Gastrocnemius medialis (tissue), 4 donors: ENCODE measurements at regions not wholly inside any gene's neighbourhood (a gene's known extent, or its start where the extent isn't known, plus 50 kb on each side); places are given as distances from the start of the nearest gene placed in this dataset.

Source experiments
- ATAC-seq, 2 donors: fragments of 150-250 bp; one replicate each; pipeline ENCODE4 v1.9.1; 2016
- DNase-seq, 2 donors: peaks; one replicate each; pipeline ENCODE4 v3.0.0-alpha.2; 2019
- H3K27ac ChIP-seq, 4 donors: fragments of 200-600 bp; sonication (generic); 1 replicate in 1 of 4; 2 replicates in 3 of 4; pipeline ENCODE4 v1.5.1; 2016 to 2018; ENCODE audit warnings: mild to moderate bottlenecking in 2 of 4, moderate library complexity in 1 of 4
- H3K27me3 ChIP-seq, 3 donors: fragments of 200-600 bp; sonication (generic) in 2 of 3; 1 replicate in 1 of 3; 2 replicates in 2 of 3; pipeline versions ENCODE4 v1.5.1 to v1.6.0; 2016 to 2019; ENCODE audit warnings: mild to moderate bottlenecking in 1 of 3, moderate library complexity in 1 of 3
- H3K36me3 ChIP-seq, 2 donors: fragments of 200-600 bp; sonication (generic) in 1 of 2; one replicate each; pipeline ENCODE4 v1.5.1; 2017 to 2018
- H3K4me1 ChIP-seq, 2 donors: fragments of 200-600 bp; sonication (generic) in 1 of 2; one replicate each; pipeline ENCODE4 v1.5.1; 2016 to 2017; ENCODE audit warnings: mild to moderate bottlenecking in 2 of 2
- H3K4me3 ChIP-seq, 4 donors: fragments of 200-600 bp; sonication (generic) in 3 of 4; 1 replicate in 1 of 4; 2 replicates in 3 of 4; pipeline ENCODE4 v1.5.1; 2016 to 2019; ENCODE audit warnings: mild to moderate bottlenecking in 2 of 4
- H3K9me3 ChIP-seq, 3 donors: fragments of 200-600 bp; sonication (generic) in 2 of 3; 1 replicate in 1 of 3; 2 replicates in 2 of 3; pipeline ENCODE4 v1.5.1; 2016 to 2019
- POLR2A ChIP-seq, 2 donors: fragments of 450-650 bp; IDR thresholded peaks; one replicate each; pipeline ENCODE4 v1.6.1; 2017; ENCODE audit warnings: antibody characterized with exemption in 2 of 2, mild to moderate bottlenecking in 2 of 2, moderate library complexity in 2 of 2
- in situ Hi-C, 4 donors: fragments of 200-750 bp; cut with MboI; loops; one replicate each; pipeline versions ENCODE4 v1.15.0 to v1.8.0; 2017; ENCODE audit warnings: low sequenced_read_pairs in 4 of 4
- intact Hi-C: fragments of 100-400 bp; cut with DNase I; formaldehyde crosslinking; loops from one replicate; pipeline ENCODE4 v1.15.1; 2023; ENCODE audit warnings: low total_unique reads
- TF ChIP-seq, protein P1 (sequence below), 5 experiments: fragments of 450-650 bp in 3 of 5; fragments of 200-600 bp in 2 of 5; sonication (generic) in 2 of 5; IDR thresholded peaks in 4 of 5; conservative IDR thresholded peaks in 1 of 5; 1 replicate in 4 of 5; 2 replicates in 1 of 5; pipeline ENCODE4 v1.5.1; 2016 to 2019; ENCODE audit warnings: antibody characterized with exemption in 5 of 5, mild to moderate bottlenecking in 3 of 5, moderate library complexity in 3 of 5

DNA sequence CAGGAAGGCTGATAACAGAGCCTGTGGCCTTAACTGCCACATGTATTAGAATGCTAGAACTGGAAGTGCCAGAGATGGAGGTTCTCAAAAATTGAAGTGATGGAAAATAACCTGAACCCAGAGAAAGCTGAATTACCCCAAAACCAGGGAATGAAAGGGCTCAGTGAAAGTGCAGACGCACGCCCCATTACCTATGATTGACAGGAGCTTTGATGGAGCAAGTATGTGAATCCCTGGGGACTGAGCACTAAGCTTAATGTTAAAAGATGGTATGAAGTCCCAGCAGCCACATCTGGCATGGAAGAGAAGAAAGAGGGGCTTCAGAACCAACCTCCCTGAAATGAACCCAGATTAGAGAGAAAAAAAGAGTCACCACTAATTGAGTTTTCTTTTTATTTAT lies 118.4 kb upstream of the FHIT start:
- in situ Hi-C loops (no loop called here), intact Hi-C loops (no loop called here)
- TF ChIP-seq, protein P1, sequence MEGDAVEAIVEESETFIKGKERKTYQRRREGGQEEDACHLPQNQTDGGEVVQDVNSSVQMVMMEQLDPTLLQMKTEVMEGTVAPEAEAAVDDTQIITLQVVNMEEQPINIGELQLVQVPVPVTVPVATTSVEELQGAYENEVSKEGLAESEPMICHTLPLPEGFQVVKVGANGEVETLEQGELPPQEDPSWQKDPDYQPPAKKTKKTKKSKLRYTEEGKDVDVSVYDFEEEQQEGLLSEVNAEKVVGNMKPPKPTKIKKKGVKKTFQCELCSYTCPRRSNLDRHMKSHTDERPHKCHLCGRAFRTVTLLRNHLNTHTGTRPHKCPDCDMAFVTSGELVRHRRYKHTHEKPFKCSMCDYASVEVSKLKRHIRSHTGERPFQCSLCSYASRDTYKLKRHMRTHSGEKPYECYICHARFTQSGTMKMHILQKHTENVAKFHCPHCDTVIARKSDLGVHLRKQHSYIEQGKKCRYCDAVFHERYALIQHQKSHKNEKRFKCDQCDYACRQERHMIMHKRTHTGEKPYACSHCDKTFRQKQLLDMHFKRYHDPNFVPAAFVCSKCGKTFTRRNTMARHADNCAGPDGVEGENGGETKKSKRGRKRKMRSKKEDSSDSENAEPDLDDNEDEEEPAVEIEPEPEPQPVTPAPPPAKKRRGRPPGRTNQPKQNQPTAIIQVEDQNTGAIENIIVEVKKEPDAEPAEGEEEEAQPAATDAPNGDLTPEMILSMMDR (IDR thresholded peaks at IDR 0.05 in 4 of 5, conservative IDR thresholded peaks at IDR 0.05 in 1 of 5): no peak
- TF ChIP-seq POLR2A (IDR thresholded peaks at IDR 0.05): no peak
- DNase-seq: no peak
- Histone ChIP-seq H3K9me3 (no peaks in the 10 kb centered on the region), H3K36me3 (no peaks in the 10 kb centered on the region), H3K4me1 (no peaks in the 10 kb centered on the region), H3K27me3 (no peaks in the 10 kb centered on the region), H3K4me3 (no peak overlapping the region), H3K27ac (no peak overlapping the region)
- ATAC-seq: no peak

DNA sequence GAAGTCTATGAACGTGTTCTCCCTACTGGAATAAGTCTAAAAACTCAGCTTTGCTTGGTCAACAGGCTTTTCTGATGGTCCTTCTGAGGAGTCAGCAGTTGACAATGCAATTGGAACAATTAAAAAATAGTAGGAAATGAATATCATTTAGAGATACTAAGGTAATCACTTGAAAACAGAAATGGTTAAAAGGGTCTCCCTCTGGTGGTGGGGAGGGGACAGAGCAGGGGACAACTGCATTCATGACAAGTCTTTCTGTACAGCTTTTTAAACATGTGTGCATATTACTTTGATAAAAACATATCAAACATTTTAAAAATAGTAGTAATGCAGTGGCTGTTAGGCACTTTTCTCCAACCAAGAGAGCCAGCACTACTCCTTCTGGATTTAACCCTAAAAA lies 119.9 kb upstream of the FHIT start:
- H3K27me3 ChIP-seq: no peaks in the 10 kb centered on the region
- DNase-seq (no peak), ATAC-seq (no peak)
- H3K4me1 ChIP-seq: no peaks in the 10 kb centered on the region
- no peaks in the 10 kb centered on the region for H3K9me3 ChIP-seq
- in situ Hi-C loops (no loop called here), intact Hi-C loops (no loop called here)
- H3K36me3 ChIP-seq: no peaks in the 10 kb centered on the region
- TF ChIP-seq POLR2A (IDR thresholded peaks at IDR 0.05): no peak
- TF ChIP-seq, protein P1 (IDR thresholded peaks at IDR 0.05 in 4 of 5, conservative IDR thresholded peaks at IDR 0.05 in 1 of 5): peak in 1 of 5 experiments; percentile 14
- no peak overlapping the region for H3K4me3 ChIP-seq
- H3K27ac ChIP-seq: no peak overlapping the region

DNA sequence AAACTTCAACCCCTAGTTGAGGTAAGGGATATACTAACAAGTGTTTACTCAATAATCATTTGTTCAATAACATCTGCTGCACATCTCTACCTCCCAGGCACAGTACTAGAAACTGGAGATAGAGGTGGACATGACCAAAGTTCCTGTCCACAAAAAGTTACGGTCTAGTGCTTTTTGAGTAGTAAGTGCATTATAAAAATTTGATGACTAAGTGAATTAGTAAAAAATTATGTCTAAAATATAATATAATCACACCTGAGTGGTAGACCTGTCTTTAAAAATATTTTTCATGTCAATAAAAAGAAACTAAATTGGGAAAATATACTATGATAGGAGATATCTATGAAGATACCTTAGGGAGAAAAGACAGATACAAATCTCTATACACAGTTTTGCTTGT lies 121.5 kb upstream of the FHIT start:
- in situ Hi-C loops (no loop called here), intact Hi-C loops (no loop called here)
- no peak for DNase-seq
- H3K4me3 ChIP-seq: no peak overlapping the region
- TF ChIP-seq, protein P1 (IDR thresholded peaks at IDR 0.05 in 4 of 5, conservative IDR thresholded peaks at IDR 0.05 in 1 of 5): no peak
- no peak for TF ChIP-seq POLR2A (IDR thresholded peaks at IDR 0.05)
- no peaks in the 10 kb centered on the region for H3K9me3 ChIP-seq
- H3K4me1 ChIP-seq: no peaks in the 10 kb centered on the region
- H3K27me3 ChIP-seq: no peaks in the 10 kb centered on the region
- no peaks in the 10 kb centered on the region for H3K36me3 ChIP-seq
- ATAC-seq: no peak
- no peak overlapping the region for H3K27ac ChIP-seq

DNA sequence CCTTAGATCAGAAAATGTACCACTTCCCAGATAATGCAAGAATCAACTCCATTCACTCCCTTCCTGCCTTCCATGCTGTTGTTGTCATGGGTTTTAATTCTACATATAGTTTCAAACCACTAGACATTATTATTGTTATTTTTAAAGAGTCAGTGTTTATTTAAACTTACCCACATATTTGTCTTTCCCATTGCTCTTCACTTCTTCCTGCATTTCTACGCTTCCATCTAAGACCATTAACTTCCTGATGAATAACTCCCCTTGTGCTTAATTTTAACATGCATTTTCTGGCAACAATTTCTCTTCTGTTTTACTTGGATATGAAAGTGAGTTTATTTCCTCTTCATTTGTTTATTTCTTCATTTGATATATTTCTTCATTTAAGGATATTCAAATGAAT lies 127.1 kb upstream of the FHIT start:
- in situ Hi-C loops (no loop called here), intact Hi-C loops (no loop called here)
- no peak for DNase-seq
- Histone ChIP-seq H3K27ac (no peak overlapping the region), H3K9me3 (no peaks in the 10 kb centered on the region), H3K4me1 (no peaks in the 10 kb centered on the region), H3K27me3 (no peaks in the 10 kb centered on the region), H3K36me3 (no peaks in the 10 kb centered on the region), H3K4me3 (no peak overlapping the region)
- ATAC-seq: no peak
- TF ChIP-seq, protein P1 (IDR thresholded peaks at IDR 0.05 in 4 of 5, conservative IDR thresholded peaks at IDR 0.05 in 1 of 5): no peak
- no peak for TF ChIP-seq POLR2A (IDR thresholded peaks at IDR 0.05)

DNA sequence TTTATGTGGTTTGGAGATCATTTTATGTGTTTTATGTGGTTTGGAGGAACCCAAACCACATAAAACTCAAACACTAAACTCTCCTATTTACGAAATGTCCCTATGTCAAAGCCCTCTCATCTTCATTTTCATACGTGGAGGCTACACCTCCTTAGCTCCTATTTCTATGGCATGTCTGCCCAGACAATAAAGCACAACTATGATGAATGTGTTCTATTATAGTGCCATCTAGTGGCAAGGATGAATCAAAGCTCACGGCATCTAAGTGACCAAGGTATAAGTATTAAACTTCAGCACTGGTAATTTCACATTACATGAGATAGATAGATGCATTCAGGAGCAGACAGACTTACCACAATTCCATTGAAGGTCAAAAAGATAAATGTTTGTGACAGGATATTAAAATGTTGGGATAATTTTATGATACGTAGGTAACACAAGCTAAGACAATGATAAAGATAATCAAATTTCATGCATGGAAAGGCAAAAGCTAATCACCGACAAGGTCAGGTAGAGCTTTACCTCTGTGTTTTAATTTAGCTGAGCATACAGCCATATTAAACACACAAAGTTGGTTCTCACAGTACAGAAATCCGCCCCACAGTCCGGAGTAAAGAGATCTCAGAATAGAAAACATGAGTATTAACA lies 130.6 kb upstream of the FHIT start:
- intact Hi-C loops: no loop called here
- no peak overlapping the region for H3K27ac ChIP-seq
- H3K36me3 ChIP-seq: no peaks in the 10 kb centered on the region
- in situ Hi-C loops: no loop called here
- no peak overlapping the region for H3K4me3 ChIP-seq
- peak; percentile 36 to 58 for ATAC-seq
- H3K27me3 ChIP-seq: no peaks in the 10 kb centered on the region
- no peaks in the 10 kb centered on the region for H3K9me3 ChIP-seq
- no peak for DNase-seq
- TF ChIP-seq POLR2A (IDR thresholded peaks at IDR 0.05): no peak
- TF ChIP-seq, protein P1 (IDR thresholded peaks at IDR 0.05 in 4 of 5, conservative IDR thresholded peaks at IDR 0.05 in 1 of 5): peak in 4 of 5 experiments; percentile 34 to 58 (median 42)
- H3K4me1 ChIP-seq: no peaks in the 10 kb centered on the region
